ENCODE measurements at regions not wholly inside any gene's neighbourhood (a gene's known extent, or its start where the extent isn't known, plus 50 kb on each side); places are given as distances from the start of the nearest gene placed in this dataset.

DNA sequence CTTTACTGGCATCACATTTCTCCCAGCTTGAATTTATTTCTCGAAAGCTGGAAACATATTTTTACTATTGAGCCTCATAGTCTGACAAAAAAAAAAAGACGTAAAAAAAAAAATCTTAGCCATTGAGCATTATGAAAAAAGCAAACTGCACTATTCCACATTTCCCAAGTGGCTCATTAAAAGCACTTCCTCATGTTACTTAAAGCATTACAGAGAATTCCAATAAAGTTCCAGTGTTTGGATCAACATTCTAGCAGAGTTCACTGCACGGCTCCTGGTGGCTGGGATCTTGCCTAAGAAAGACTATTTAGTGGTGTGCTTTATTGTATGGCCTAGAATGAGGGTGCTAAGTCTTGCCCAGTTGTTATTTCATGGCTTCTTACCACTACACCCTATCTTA is 476.2 kb downstream of the PPARGC1A start:
- intact Hi-C loops (cut with micrococcal nuclease) = no loop called here
- Histone ChIP-seq H3K36me3 (ENCODE audit: control insufficient read depth, insufficient read depth, low read length) (no peaks in the 10 kb centered on the region), H2BK120ac (ENCODE audit: low read depth, low read length) (no peak overlapping the region), H3K9me1 (ENCODE audit: insufficient read depth, low read length) (no peaks in the 10 kb centered on the region), H2BK20ac (ENCODE audit: low read depth, low read length) (no peak overlapping the region), H3K14ac (replicated peaks; ENCODE audit: low read depth, low read length) (no peak overlapping the region), H3K18ac (ENCODE audit: low read depth, low read length) (no peak overlapping the region), H3K56ac (ENCODE audit: extremely low read depth, insufficient read depth, low read length) (no peak overlapping the region), H2AK5ac (ENCODE audit: low read depth, low read length) (no peak overlapping the region), H2BK5ac (ENCODE audit: low read depth, low read length, poor library complexity, severe bottlenecking) (no peak overlapping the region), H2BK15ac (ENCODE audit: low read depth, low read length) (no peak overlapping the region), H4K91ac (ENCODE audit: insufficient read depth, low read depth, low read length) (no peak overlapping the region), H3K4me1 (ENCODE audit: control insufficient read depth, insufficient read depth, low read length) (no peaks in the 10 kb centered on the region), H3K9ac (ENCODE audit: low read depth, low read length) (no peak overlapping the region), H3K23ac (ENCODE audit: low read depth, low read length) (no peak overlapping the region), H2AFZ (replicated peaks; ENCODE audit: low read length, poor library complexity) (no peak overlapping the region), H2AK9ac (replicated peaks; ENCODE audit: low read depth, low read length, poor library complexity) (no peak overlapping the region), H3K4me3 (ENCODE audit: insufficient read depth, low read depth, low read length) (no peak overlapping the region), H3K79me1 (ENCODE audit: low read depth in 1 of 2, low read length in 2 of 2) (no peaks in the 10 kb centered on the region), H3K27ac (ENCODE audit: insufficient read depth, low read length) (no peak overlapping the region), H4K20me1 (ENCODE audit: insufficient read depth, low read length) (no peaks in the 10 kb centered on the region), H3K4ac (ENCODE audit: low read depth, low read length) (no peak overlapping the region), H3K27me3 (ENCODE audit: control insufficient read depth, insufficient read depth, low read length) (no peaks in the 10 kb centered on the region), H4K5ac (ENCODE audit: low read depth, low read length) (no peak overlapping the region), H3K4me2 (ENCODE audit: low read depth, low read length) (no peak overlapping the region), H3K9me3 (ENCODE audit: control insufficient read depth, insufficient read depth, low read length) (no peaks in the 10 kb centered on the region), H4K8ac (ENCODE audit: low read depth in 2 of 2, low read length in 2 of 2) (no peak overlapping the region)
- WGBS, 2 experiments (ENCODE audit: extremely low coverage in 2 of 2, insufficient read length in 1 of 2) = no CpG with 5 or more reads among the region's 3 CpGs
- POLR2A ChIA-PET (ENCODE audit: unreplicated experiment) = no interaction called here
- CTCF ChIA-PET = no interaction called here
- ATAC-seq (ENCODE audit: low read depth) (no peak), DNase-seq (no peak)
- dilution Hi-C loops (cut with HindIII; ENCODE audit: low sequenced_read_pairs, unreplicated experiment) = no loop called here
- BruUV-seq (replicated peaks) = no TSS peak
- in situ Hi-C loops (cut with MboI; ENCODE audit: low sequenced_read_pairs) = no loop called here
- TF ChIP-seq RFX5 (IDR thresholded peaks at IDR 0.05; ENCODE audit: low read depth, low read length) = no peak
- no peak for TF ChIP-seq FOS (IDR thresholded peaks at IDR 0.05; ENCODE audit: low read depth, low read length)
- no peak for TF ChIP-seq CTCF (conservative IDR thresholded peaks at IDR 0.05; ENCODE audit: low read depth, low read length)
- TF ChIP-seq RCOR1 (IDR thresholded peaks at IDR 0.05; ENCODE audit: insufficient replicate concordance, low read length) = no peak
- no peak for TF ChIP-seq SMC3 (IDR thresholded peaks at IDR 0.05; ENCODE audit: low read depth, low read length)
- TF ChIP-seq POLR2A (IDR thresholded peaks at IDR 0.05; ENCODE audit: low read depth, low read length) = no peak
- no peak for TF ChIP-seq ELK1 (IDR thresholded peaks at IDR 0.05; ENCODE audit: borderline replicate concordance, low read depth, low read length)
- no peak for TF ChIP-seq MAZ (IDR thresholded peaks at IDR 0.05; ENCODE audit: borderline replicate concordance, low read depth, low read length)
- no peak for TF ChIP-seq USF2 (IDR thresholded peaks at IDR 0.05; ENCODE audit: low read depth, low read length)
- TF ChIP-seq MAFK (IDR thresholded peaks at IDR 0.05; ENCODE audit: low read depth, low read length) = no peak
